Gastrocnemius medialis (tissue), 4 donors: ENCODE measurements at regions not wholly inside any gene's neighbourhood (a gene's known extent, or its start where the extent isn't known, plus 50 kb on each side); places are given as distances from the start of the nearest gene placed in this dataset.

Source experiments
- POLR2A ChIP-seq, 2 donors: fragments of 450-650 bp; IDR thresholded peaks; one replicate each; pipeline ENCODE4 v1.6.1; 2017; ENCODE audit warnings: antibody characterized with exemption in 2 of 2, mild to moderate bottlenecking in 2 of 2, moderate library complexity in 2 of 2
- TF ChIP-seq, protein P1 (sequence below), 5 experiments: fragments of 450-650 bp in 3 of 5; fragments of 200-600 bp in 2 of 5; sonication (generic) in 2 of 5; IDR thresholded peaks in 4 of 5; conservative IDR thresholded peaks in 1 of 5; 1 replicate in 4 of 5; 2 replicates in 1 of 5; pipeline ENCODE4 v1.5.1; 2016 to 2019; ENCODE audit warnings: antibody characterized with exemption in 5 of 5, mild to moderate bottlenecking in 3 of 5, moderate library complexity in 3 of 5

- TF ChIP-seq, protein P1, sequence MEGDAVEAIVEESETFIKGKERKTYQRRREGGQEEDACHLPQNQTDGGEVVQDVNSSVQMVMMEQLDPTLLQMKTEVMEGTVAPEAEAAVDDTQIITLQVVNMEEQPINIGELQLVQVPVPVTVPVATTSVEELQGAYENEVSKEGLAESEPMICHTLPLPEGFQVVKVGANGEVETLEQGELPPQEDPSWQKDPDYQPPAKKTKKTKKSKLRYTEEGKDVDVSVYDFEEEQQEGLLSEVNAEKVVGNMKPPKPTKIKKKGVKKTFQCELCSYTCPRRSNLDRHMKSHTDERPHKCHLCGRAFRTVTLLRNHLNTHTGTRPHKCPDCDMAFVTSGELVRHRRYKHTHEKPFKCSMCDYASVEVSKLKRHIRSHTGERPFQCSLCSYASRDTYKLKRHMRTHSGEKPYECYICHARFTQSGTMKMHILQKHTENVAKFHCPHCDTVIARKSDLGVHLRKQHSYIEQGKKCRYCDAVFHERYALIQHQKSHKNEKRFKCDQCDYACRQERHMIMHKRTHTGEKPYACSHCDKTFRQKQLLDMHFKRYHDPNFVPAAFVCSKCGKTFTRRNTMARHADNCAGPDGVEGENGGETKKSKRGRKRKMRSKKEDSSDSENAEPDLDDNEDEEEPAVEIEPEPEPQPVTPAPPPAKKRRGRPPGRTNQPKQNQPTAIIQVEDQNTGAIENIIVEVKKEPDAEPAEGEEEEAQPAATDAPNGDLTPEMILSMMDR (IDR thresholded peaks at IDR 0.05 in 4 of 5, conservative IDR thresholded peaks at IDR 0.05 in 1 of 5) = no peak
- no peak for TF ChIP-seq POLR2A (IDR thresholded peaks at IDR 0.05)
These were observed 370.6 kb upstream of the LRRC3B start for GRCh38 chr3:26252001-26252400.
